Loucy (cell line): ENCODE measurements at regions not wholly inside any gene's neighbourhood (a gene's known extent, or its start where the extent isn't known, plus 50 kb on each side); places are given as distances from the start of the nearest gene placed in this dataset.

Experiments used
- H2AFZ ChIP-seq: fragments of 200-600 bp; sonication (generic); 2 replicates; pipeline ENCODE4 v1.6.0; 2016; ENCODE audit warnings: antibody characterized with exemption, mild to moderate bottlenecking, low read length, moderate library complexity
- H3F3A ChIP-seq: fragments of 200-600 bp; 2 replicates; pipeline ENCODE4 v1.6.0; 2016; ENCODE audit warnings: antibody characterized with exemption, low read depth, mild to moderate bottlenecking
- H3K27me3 ChIP-seq: fragments of 200-600 bp; sonication (generic); 2 replicates; pipeline ENCODE4 v1.6.1; 2014; ENCODE audit warnings: low read length, mild to moderate bottlenecking; ENCODE audit not compliant: insufficient read depth, poor library complexity, severe bottlenecking
- H3K36me3 ChIP-seq: fragments of 200-600 bp; sonication (generic); 2 replicates; pipeline ENCODE4 v1.6.1; 2016; ENCODE audit warnings: low read length; ENCODE audit not compliant: insufficient read depth
- H3K4me1 ChIP-seq: fragments of 200-600 bp; sonication (generic); 2 replicates; pipeline ENCODE4 v1.5.1; 2014; ENCODE audit warnings: low read length, mild to moderate bottlenecking; ENCODE audit not compliant: insufficient read depth, poor library complexity, severe bottlenecking
- H3K4me2 ChIP-seq: fragments of 200-600 bp; sonication (generic); 2 replicates; pipeline ENCODE4 v1.6.0; 2014; ENCODE audit warnings: antibody characterized with exemption, low read length, low read depth, mild to moderate bottlenecking; ENCODE audit not compliant: poor library complexity, severe bottlenecking
- H3K4me3 ChIP-seq: fragments of 200-600 bp; sonication (generic); 2 replicates; pipeline ENCODE4 v1.5.1; 2014; ENCODE audit warnings: low read length, mild to moderate bottlenecking, mixed read lengths; ENCODE audit not compliant: poor library complexity, severe bottlenecking
- H3K79me2 ChIP-seq: fragments of 200-600 bp; sonication (generic); 2 replicates; pipeline ENCODE4 v1.6.1; 2014; ENCODE audit warnings: low read length; ENCODE audit not compliant: insufficient read depth
- H3K9ac ChIP-seq: fragments of 200-600 bp; sonication (generic); 2 replicates; pipeline ENCODE4 v1.6.0; 2014; ENCODE audit warnings: mild to moderate bottlenecking, low read depth, low read length, moderate library complexity; ENCODE audit not compliant: poor library complexity, severe bottlenecking
- H3K9me2 ChIP-seq: fragments of 200-600 bp; sonication (generic); replicated peaks from 2 replicates; pipeline ENCODE4 v1.6.1; 2016; ENCODE audit warnings: low read depth, low read length, mixed read lengths
- H3K9me3 ChIP-seq: fragments of 200-600 bp; sonication (generic); 2 replicates; pipeline ENCODE4 v1.6.1; 2014; ENCODE audit warnings: mild to moderate bottlenecking, antibody characterized with exemption, low read length, low read depth; ENCODE audit not compliant: insufficient read depth
- H4K20me1 ChIP-seq: fragments of 200-600 bp; sonication (generic); 2 replicates; pipeline ENCODE4 v1.6.0; 2014; ENCODE audit warnings: antibody characterized with exemption, low read length, mild to moderate bottlenecking; ENCODE audit not compliant: insufficient read depth, poor library complexity, severe bottlenecking
- EZH2phosphoT487 ChIP-seq: fragments of 200-600 bp; IDR thresholded peaks from 2 replicates; pipeline ENCODE4 v1.6.1; 2018; ENCODE audit warnings: antibody characterized with exemption, mild to moderate bottlenecking, moderate library complexity, borderline replicate concordance
- TF ChIP-seq, protein P1 (sequence below): fragments of 200-600 bp; sonication (generic); conservative IDR thresholded peaks from 2 replicates; pipeline ENCODE4 v1.5.1; 2014; ENCODE audit warnings: mild to moderate bottlenecking, antibody characterized with exemption, low read length

DNA sequence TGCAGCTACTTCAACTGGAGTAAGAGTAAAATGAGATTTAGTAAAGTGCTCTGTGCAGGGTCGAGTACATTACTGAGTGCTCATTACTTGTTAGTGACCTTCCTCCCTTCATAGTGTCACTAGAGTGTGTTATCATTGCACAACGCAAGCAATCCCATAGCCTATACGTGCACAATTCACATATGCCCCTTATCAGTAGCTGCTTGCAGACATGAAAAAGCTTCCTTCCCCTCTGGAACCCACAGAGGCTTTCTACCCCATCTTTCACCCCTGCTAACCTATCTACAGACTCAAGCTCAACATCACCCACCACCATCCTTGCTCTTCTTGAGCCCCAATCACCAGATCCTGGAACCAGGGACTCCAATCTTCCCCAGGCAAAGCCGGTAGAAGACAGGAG lies 59.3 kb downstream of the C7orf25 start:
- H3K4me1 ChIP-seq = peaks cover 7% of the 10 kb centered on the region
- H3K27me3 ChIP-seq = no peaks in the 10 kb centered on the region
- H3K4me2 ChIP-seq = no peak overlapping the region
- no peaks in the 10 kb centered on the region for H3K79me2 ChIP-seq
- no peaks in the 10 kb centered on the region for H3K9me2 ChIP-seq
- H3K9ac ChIP-seq = no peak overlapping the region
- no peaks in the 10 kb centered on the region for H3F3A ChIP-seq
- H3K36me3 ChIP-seq = no peaks in the 10 kb centered on the region
- no peak overlapping the region for H3K4me3 ChIP-seq
- peak overlapping the region; percentile 49; the same call in 1 of the 2 replicates for H2AFZ ChIP-seq
- no peaks in the 10 kb centered on the region for H4K20me1 ChIP-seq
- TF ChIP-seq EZH2phosphoT487 = no peak
- TF ChIP-seq, protein P1, sequence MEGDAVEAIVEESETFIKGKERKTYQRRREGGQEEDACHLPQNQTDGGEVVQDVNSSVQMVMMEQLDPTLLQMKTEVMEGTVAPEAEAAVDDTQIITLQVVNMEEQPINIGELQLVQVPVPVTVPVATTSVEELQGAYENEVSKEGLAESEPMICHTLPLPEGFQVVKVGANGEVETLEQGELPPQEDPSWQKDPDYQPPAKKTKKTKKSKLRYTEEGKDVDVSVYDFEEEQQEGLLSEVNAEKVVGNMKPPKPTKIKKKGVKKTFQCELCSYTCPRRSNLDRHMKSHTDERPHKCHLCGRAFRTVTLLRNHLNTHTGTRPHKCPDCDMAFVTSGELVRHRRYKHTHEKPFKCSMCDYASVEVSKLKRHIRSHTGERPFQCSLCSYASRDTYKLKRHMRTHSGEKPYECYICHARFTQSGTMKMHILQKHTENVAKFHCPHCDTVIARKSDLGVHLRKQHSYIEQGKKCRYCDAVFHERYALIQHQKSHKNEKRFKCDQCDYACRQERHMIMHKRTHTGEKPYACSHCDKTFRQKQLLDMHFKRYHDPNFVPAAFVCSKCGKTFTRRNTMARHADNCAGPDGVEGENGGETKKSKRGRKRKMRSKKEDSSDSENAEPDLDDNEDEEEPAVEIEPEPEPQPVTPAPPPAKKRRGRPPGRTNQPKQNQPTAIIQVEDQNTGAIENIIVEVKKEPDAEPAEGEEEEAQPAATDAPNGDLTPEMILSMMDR = no peak
- no peaks in the 10 kb centered on the region for H3K9me3 ChIP-seq

- TF ChIP-seq EZH2phosphoT487 = no peak
- TF ChIP-seq, protein P1 = no peak
- Histone ChIP-seq H3K9me2 (no peaks in the 10 kb centered on the region), H3K27me3 (no peaks in the 10 kb centered on the region), H3K4me2 (no peak overlapping the region), H2AFZ (no peak overlapping the region), H3K9me3 (no peaks in the 10 kb centered on the region), H3K36me3 (no peaks in the 10 kb centered on the region), H3F3A (no peaks in the 10 kb centered on the region), H3K79me2 (no peaks in the 10 kb centered on the region), H3K4me1 (no peaks in the 10 kb centered on the region), H3K9ac (no peak overlapping the region), H3K4me3 (no peak overlapping the region), H4K20me1 (no peaks in the 10 kb centered on the region)
Measured at GRCh38 chr7:42843205-42843800, 68.6 kb downstream of the C7orf25 start.

DNA sequence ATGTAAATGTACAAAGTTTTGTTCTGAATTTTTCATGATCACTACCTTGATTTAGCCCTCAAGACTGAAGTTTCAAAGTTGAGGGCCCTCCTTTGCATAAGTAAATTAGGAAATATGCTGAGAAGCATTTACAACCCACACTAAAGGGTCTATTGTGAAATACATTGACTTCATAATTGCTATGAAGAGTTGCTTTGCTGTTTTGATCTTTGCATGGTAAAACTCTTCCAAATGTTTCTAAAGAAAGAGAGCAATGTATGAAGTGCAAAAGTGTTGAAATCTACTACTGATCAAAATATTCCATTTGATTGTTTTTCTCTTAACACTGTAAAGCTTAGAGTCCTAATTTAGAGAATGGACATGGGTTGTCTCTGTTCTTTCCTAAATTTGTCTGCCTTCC lies 77.2 kb downstream of the C7orf25 start:
- Histone ChIP-seq H3K9ac (no peak overlapping the region), H4K20me1 (no peaks in the 10 kb centered on the region), H2AFZ (no peak overlapping the region), H3K27me3 (no peaks in the 10 kb centered on the region), H3K9me2 (no peaks in the 10 kb centered on the region), H3K4me3 (no peak overlapping the region), H3F3A (no peaks in the 10 kb centered on the region), H3K4me2 (no peak overlapping the region), H3K4me1 (peaks cover 21% of the 10 kb centered on the region), H3K36me3 (no peaks in the 10 kb centered on the region), H3K79me2 (no peaks in the 10 kb centered on the region), H3K9me3 (no peaks in the 10 kb centered on the region)
- TF ChIP-seq EZH2phosphoT487 = no peak
- TF ChIP-seq, protein P1 = no peak
